Choroid plexus epithelial cell (primary cell): ENCODE measurements at regions not wholly inside any gene's neighbourhood (a gene's known extent, or its start where the extent isn't known, plus 50 kb on each side); places are given as distances from the start of the nearest gene placed in this dataset.
A peak's percentile ranks its signal among the peaks of the same experiment; 100 is the strongest.

Experiments used
- DNase-seq: peaks from one replicate; pipeline ENCODE4 v3.0.0-alpha.2; 2010; ENCODE audit warnings: low read depth
- H3K4me3 ChIP-seq: 2 replicates; pipeline ENCODE4 v1.5.1; 2011; ENCODE audit warnings: low read depth, mild to moderate bottlenecking, control low read depth, low read length, moderate library complexity
- TF ChIP-seq, protein P1 (sequence below): conservative IDR thresholded peaks from 2 replicates; pipeline ENCODE4 v1.5.1; 2011; ENCODE audit warnings: low read depth, mild to moderate bottlenecking, control low read depth, inconsistent platforms, low read length, moderate library complexity

DNA sequence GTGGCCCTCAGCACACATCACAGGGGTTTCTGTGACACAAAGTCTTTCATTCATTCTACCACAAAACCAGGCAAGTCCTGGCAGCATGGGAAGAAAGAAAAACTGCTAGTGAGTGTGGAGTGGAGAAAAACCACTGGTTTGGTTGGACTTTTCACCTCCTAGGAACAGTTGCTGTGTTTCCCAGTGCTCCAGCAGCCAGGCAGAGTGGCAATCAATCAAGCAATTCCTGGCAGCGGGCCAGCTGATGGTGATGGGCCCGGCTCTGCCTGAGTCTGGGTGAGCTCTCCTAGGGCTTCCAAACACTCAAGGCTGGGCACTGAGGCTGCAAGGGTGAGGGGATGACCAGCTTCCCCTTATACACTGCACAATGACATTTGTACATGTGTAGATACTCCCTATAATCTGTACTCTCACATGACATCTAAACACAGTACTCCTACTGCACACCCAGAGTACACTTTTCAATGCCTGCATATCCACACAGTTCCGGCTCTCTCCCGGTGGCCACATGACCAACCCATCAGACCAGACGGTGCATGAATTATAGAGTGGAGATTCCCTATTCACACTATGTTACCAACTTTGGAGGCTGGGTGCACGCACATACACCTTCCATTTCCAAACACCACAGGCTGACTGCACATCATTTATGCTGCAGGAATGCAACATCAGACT lies 156.6 kb downstream of the UNC5CL start:
- TF ChIP-seq, protein P1, sequence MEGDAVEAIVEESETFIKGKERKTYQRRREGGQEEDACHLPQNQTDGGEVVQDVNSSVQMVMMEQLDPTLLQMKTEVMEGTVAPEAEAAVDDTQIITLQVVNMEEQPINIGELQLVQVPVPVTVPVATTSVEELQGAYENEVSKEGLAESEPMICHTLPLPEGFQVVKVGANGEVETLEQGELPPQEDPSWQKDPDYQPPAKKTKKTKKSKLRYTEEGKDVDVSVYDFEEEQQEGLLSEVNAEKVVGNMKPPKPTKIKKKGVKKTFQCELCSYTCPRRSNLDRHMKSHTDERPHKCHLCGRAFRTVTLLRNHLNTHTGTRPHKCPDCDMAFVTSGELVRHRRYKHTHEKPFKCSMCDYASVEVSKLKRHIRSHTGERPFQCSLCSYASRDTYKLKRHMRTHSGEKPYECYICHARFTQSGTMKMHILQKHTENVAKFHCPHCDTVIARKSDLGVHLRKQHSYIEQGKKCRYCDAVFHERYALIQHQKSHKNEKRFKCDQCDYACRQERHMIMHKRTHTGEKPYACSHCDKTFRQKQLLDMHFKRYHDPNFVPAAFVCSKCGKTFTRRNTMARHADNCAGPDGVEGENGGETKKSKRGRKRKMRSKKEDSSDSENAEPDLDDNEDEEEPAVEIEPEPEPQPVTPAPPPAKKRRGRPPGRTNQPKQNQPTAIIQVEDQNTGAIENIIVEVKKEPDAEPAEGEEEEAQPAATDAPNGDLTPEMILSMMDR: no peak
- no peak for DNase-seq
- H3K4me3 ChIP-seq: no peak overlapping the region

DNA sequence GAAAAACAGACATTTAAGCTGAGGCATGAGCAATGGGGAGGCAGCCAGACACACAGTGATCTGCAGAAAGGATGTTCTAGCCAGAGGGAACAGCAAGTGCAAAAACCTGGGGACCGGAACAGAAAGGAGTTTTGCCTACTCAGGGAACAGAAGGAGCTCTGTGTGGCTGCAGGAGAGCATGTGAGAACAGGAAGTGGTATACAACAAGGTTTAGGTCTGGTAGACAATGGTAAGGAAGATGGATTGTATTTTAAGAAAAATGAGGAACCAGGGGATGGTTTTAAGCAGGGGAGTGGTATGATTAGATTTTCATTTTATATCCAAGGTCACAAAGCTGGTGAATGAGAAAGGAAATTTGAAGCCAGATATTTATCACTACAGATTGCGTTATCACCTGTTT lies 157.5 kb downstream of the UNC5CL start:
- no peak overlapping the region for H3K4me3 ChIP-seq
- TF ChIP-seq, protein P1: no peak
- no peak for DNase-seq

GRCh38 chr6:40880906-40881305 lies 158.1 kb downstream of the UNC5CL start:
- TF ChIP-seq, protein P1: no peak
- DNase-seq: no peak
- H3K4me3 ChIP-seq: no peak overlapping the region

DNA sequence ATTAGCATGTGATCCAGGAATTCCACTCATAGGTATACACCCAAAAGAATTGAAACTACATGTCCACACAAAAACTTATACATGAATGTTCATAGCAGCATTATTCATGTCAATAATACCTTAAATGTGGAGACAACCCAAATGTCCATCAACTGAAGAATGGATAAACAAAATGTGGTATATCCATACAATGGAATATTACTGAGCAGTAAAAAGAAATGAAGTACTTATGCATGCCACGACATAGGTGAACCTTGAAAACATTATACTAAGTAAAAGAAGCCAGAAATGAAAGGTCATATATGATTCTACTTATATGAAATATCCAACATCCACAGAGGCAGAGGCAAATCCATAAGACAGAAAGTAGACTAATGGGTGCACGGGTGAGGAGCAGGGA lies 159.9 kb downstream of the UNC5CL start:
- DNase-seq: no peak
- TF ChIP-seq, protein P1: no peak
- no peak overlapping the region for H3K4me3 ChIP-seq

- DNase-seq: no peak
Observed at GRCh38 chr6:40877362-40877761, 161.7 kb downstream of the UNC5CL start.

GRCh38 chr6:40876336-40876735 lies 162.7 kb downstream of the UNC5CL start:
- DNase-seq: no peak
- H3K4me3 ChIP-seq: no peak overlapping the region
- TF ChIP-seq, protein P1: no peak

More at GRCh38 chr6:40877362-40877761, 161.7 kb downstream of the UNC5CL start:
- no peak overlapping the region for H3K4me3 ChIP-seq
- TF ChIP-seq, protein P1: no peak

GRCh38 chr6:40874495-40874894 lies 164.5 kb downstream of the UNC5CL start:
- DNase-seq: peak; percentile 3
- TF ChIP-seq, protein P1: peak; percentile 10
- no peak overlapping the region for H3K4me3 ChIP-seq
